UCSD-AML1 (cell line): ENCODE measurements at regions not wholly inside any gene's neighbourhood (a gene's known extent, or its start where the extent isn't known, plus 50 kb on each side); places are given as distances from the start of the nearest gene placed in this dataset.
"Not testable (repeated sequence)": the region's sequence is repeated elsewhere in the genome, so short reads cannot be mapped to it uniquely, and the experiment has no call there.

Experiments used
- DNase-seq: peaks from one replicate; lab custom pipeline; 2025; ENCODE audit not compliant: unreplicated experiment; lab: John Stamatoyannopoulos, UW

DNA sequence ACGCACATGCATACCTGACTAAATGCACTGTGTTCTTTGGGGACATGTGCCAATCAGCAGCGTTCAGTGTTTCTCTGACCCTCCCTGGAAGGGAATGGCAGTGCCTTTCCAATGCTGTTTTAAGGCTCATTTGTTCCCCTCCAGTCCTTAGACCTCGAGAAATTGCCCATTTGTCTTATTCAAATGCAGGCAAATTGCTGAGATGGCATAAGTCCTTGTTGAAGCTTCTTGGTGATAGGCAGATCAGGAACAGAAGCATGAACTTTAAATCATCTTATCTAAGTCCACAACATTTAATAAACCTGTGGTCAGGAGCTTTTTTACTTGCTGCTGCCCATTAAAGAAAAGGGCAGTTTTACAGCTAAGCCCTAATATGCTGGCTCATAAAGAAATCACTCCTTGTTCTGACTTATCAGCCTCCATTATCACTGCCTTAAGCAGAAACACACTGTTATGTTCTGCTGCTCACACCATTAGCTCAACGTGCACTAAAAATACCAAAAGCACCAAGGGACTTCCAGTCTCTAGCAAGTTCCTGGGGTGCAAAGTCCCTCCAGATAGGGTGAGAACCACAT lies 112.9 kb upstream of the LRFN2 start:
- DNase-seq: no peak

DNA sequence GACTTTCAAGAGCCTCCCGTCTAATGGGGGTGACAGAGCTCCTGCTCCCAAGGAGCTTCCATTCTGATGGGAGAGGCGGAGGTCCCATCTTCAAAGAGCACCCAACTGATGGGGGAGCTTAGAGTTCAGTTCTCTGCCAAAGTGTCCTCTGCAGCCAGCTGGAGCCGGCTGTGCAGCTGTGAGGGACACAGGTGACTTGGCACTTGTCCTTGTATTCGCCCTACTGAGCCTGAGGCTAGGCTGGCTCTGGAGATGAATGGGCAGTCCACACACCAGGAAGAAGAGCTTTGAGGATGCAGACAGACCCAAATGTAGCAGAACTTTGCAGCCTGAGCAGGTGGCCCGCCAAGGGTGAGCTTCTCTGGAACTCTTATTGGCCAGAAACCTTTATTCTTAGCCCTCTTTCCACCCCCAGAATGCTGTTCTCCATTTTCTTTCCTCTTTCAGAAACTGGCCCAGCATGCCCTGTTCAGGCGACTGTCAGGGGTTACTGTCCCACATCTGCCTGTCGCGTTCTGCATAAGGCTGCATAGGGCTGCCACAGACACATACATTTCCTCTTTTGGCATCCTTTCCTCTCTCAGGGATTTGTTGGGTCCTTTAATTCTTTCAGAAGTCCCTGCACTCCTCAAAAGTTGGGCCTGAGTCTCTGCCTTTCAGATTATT lies 108.7 kb upstream of the LRFN2 start:
- no peak for DNase-seq

GRCh38 chr6:40695114-40695513 lies 108.0 kb upstream of the LRFN2 start:
- no peak for DNase-seq

DNA sequence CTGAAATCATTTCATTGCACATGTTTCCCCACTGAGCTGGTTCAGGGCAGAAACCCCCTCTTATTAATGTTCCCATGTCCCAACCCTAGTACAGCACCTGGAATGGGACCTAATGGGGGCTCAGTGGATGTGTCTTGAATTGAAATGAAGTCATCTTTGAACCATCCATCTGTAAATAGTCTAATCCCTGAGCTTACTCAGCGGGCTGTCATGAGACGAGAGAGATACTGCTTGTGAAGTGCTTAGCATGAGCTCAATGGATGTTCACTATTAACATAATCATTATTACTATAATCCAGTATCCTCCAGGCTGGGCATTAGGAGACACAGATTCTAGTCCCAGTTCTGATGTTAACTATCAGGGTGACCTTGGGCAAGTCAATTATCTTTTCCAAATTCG lies 106.6 kb upstream of the LRFN2 start:
- no peak for DNase-seq

- DNase-seq: no peak
These were observed 105.2 kb upstream of the LRFN2 start for GRCh38 chr6:40692337-40692736.

GRCh38 chr6:40689185-40689584 lies 102.0 kb upstream of the LRFN2 start:
- no peak for DNase-seq

GRCh38 chr6:40688214-40688761 lies 101.1 kb upstream of the LRFN2 start:
- DNase-seq: no peak

GRCh38 chr6:40685862-40686261 lies 98.7 kb upstream of the LRFN2 start:
- no peak for DNase-seq

- DNase-seq: no peak
These were observed 94.5 kb upstream of the LRFN2 start for GRCh38 chr6:40681622-40682021.

- DNase-seq: no peak
These were observed 91.8 kb upstream of the LRFN2 start for GRCh38 chr6:40678941-40679340.

- no peak for DNase-seq
These were observed 87.0 kb upstream of the LRFN2 start for GRCh38 chr6:40674170-40674569.

DNA sequence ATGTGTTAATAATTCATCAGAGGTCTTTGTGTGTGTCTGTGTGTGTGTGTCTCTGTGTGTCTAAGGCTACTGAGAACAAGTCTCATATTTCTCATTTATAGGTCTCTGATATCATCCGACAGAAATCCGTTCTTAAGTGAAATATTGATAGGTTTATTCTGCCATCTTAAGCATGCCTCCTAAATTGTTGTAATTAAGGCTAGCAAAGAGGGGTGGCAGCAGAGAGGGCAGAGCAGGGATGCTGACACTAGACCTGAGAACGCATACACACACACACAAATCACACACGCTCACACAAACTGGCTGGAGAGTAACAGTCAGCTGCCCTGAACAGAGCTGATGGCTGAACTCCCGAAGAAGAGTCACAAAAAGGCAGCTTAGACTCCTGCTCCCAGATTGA lies 84.9 kb upstream of the LRFN2 start:
- DNase-seq: no peak

GRCh38 chr6:40671694-40672050 lies 84.5 kb upstream of the LRFN2 start:
- DNase-seq: no peak

GRCh38 chr6:40671001-40671693 lies 84.0 kb upstream of the LRFN2 start:
- DNase-seq: no peak

DNA sequence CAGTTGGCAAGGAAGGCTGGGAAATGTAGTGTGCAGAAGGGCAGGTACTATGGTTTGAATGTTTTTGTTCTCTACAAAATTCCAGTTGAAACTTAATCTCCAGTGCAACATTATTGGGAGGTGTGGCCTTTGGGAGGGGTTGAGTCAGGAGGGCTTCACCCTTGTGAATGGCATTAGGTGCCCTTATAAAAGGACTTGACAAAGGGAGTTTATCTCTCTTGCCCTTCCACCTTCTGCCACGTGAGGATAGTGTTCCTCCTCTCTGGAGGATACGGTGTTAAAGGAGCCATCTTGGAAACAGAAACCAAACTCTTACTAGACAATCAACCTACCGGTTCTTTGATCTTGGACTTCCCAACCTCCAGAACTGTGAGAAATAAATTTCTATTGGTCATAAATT lies 82.2 kb upstream of the LRFN2 start:
- no peak for DNase-seq

DNA sequence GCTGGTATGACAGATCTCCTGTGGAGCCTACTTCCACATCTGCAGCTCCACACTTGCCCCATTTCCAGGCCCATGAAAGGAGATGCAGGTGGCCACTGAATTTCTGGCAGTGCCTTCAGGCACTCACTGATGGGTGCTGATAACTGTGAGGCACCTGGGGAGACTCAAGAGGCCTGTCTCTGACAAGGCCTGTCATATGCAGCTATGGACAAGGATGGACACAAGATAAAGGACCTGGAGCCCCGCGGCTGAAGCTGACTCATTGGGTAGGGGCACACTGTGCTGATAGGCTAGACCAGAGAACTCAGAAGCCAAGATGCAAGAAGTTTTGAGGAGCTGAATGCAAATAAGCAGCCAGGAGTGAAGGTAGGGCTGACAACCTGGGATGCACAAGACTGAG lies 81.0 kb upstream of the LRFN2 start:
- DNase-seq: no peak

DNA sequence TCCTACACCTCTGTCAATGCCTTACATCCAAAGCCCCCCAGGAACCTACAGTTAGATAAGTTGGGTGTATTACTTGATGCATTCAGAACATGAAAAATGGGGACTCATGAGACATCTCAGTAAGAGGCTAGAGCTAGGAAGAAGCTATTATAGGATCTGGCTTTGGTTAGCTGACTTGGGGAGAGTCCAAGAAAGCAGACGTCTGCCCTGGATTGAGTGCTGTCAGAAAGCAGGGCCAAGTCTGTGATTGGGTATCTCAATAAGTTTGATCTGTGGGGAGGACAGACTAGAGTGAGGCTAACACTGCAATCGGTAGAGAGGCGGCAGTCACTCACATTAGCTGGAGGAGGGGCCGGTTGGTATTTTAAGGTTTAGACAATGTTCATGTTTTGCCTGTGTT lies 79.4 kb upstream of the LRFN2 start:
- no peak for DNase-seq

DNA sequence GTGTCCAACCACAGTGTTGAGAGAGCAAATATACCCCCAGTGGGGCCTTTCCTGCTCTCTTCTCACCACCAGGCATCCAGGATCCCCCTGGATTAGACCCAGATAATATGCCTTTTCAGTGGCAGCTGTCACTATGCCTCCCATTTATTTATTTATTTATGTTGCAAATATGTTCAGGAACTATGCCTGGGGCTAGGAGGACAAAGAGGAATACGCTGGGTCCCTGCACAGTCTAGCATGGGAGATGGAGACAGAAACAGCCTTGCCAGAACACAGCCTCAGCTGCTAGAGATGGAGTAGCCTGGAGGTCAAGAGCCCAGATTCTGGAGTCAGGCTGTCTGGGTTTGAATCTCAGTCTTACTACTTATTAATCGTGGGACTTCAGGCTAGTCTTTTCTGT lies 74.6 kb upstream of the LRFN2 start:
- DNase-seq: no peak

DNA sequence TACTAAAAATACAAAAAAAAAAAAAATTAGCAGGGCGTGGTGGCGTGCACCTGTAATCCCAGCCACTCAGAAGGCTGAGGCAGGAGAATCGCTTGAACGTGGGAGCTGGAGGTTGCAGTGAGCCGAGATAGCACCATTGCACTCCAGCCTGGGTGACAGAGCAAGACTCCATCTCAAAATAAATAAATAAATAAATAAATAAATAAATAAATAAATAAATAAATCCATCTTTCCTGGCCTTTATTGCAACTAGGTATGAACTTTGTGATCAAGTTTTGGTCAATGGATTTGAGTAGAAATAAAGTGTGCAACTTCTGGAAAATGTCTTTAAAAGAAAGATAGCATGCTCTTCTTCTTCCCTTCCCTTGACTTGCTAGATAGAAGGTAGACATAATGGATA lies 69.6 kb upstream of the LRFN2 start:
- not testable (repeated sequence) for DNase-seq

- DNase-seq: no peak
These were observed 67.7 kb upstream of the LRFN2 start for GRCh38 chr6:40654828-40655227.

DNA sequence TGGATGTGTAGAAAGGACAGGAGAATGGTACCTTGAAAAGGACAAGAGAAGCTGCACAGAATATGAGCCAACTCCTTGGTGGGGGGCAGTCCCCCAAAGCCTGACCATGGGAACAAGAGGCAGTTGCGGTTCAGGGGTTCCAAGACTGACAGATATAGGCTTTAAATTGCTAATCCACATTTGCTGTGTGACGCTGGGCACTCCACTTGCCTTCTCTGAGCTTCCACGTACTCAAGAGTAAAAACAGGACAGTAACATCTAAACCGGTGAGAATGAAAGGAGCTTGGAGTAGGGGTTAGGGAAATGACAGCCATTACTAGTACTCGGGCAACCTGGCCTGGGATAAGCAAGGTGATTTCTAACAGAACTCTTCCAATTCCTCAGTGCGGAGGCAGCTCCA lies 57.9 kb upstream of the LRFN2 start:
- no peak for DNase-seq

- DNase-seq: no peak
These were observed 55.7 kb upstream of the LRFN2 start for GRCh38 chr6:40642837-40643236.
